Erythroblast (primary cell): ENCODE measurements at regions not wholly inside any gene's neighbourhood (a gene's known extent, or its start where the extent isn't known, plus 50 kb on each side); places are given as distances from the start of the nearest gene placed in this dataset.

Source experiments
- GATA1 ChIP-seq: IDR thresholded peaks from 2 replicates; pipeline ENCODE4 v1.6.1; 2011; ENCODE audit warnings: low read depth, mild to moderate bottlenecking, control low read depth, low read length, moderate library complexity
- POLR2A ChIP-seq: IDR thresholded peaks from 2 replicates; pipeline ENCODE4 v1.6.1; 2011; ENCODE audit warnings: mild to moderate bottlenecking, low read length

DNA sequence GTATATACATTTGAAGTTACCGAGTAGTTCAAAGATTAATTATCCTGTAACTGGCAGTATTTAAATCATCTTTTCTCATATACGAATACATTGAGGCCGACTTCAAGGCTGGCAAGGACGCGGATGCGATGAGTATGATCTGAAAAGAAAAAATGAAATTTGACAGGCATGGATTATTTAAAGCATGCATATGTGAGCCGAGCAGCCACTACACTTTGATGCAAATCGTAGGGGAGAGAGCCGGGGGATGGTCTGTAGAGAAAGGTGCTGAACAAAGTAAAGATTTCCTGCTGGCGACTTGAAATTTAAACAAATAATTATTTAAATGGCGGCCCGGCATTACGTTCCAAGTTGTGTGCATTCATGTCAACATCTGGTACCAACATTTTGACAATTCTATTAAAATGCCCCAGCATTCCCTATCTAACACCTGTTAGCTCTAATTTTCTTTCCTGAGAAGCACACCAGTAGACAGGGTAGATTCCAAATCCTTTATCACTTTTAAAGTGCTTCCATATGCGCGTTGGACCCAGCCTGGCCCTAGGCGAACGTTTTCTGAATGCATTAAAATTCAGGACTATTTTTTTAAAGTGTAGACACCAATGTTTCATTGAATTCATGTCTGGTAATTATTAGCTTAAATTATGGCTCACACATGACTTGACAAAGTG, 188.7 kb downstream of the EMX2 start:
- no peak for TF ChIP-seq POLR2A
- no peak for TF ChIP-seq GATA1
